LHCN-M2 (cell line): ENCODE measurements at regions not wholly inside any gene's neighbourhood (a gene's known extent, or its start where the extent isn't known, plus 50 kb on each side); places are given as distances from the start of the nearest gene placed in this dataset.
A peak's percentile ranks its signal among the peaks of the same experiment; 100 is the strongest.
"Not testable (repeated sequence)": the region's sequence is repeated elsewhere in the genome, so short reads cannot be mapped to it uniquely, and the experiment has no call there.

Source experiments
- DNase-seq: peaks from one replicate; pipeline ENCODE4 v3.0.0-alpha.2; 2012; ENCODE audit warnings: low read depth

- peak; percentile 1 for DNase-seq
Observed at GRCh38 chr14:47917344-47917954, 242.0 kb upstream of the MDGA2 start.

DNA sequence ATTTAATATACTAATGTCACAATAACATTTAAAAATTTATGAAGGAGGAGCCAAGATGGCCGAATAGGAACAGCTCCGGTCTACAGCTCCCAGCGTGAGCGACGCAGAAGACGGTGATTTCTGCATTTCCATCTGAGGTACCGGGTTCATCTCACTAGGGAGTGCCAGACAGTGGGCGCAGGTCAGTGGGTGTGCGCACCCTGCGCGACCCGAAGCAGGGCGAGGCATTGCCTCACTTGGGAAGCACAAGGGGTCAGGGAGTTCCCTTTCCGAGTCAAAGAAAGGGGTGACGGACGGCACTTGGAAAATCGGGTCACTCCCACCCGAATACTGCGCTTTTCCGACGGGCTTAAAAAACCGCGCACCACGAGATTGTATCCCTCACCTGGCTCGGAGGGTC is 225.7 kb upstream of the MDGA2 start:
- not testable (repeated sequence) for DNase-seq

DNA sequence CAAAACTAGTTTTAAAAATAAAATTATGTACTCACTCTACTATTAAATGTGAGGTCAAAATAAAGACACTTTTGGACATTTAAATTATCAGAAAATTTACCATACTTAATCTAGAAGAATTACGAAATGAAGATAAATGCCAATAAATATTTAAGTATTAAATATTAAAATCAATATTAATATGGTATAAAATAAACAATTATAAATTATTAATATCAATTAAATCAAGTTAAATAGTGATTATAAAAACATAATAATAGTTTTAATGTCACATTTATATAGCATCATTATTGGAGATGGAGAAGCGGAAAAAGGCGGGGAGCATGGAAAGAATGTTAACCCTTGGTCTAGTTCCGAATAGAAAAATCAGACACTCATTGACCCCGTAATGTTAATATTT is 224.3 kb upstream of the MDGA2 start:
- DNase-seq = no peak

DNA sequence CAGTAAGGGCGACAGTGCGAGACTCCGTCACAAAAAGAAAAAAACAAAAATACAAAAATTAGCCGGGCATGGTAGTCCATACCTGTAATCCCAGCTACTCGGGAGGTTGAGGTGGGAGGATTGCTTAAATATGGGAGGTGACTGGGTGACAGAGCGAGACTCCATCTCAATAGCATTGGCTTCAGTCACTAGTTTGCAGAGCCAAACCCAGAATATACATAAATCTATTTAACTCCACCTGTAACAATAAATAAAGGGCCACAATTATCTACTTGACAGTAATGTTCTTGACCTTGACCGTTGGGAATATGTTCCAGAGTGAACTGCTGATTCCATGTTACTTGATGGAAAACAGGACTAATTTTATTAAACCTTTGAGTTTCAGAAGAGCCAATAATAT is 198.9 kb upstream of the MDGA2 start:
- no peak for DNase-seq

DNA sequence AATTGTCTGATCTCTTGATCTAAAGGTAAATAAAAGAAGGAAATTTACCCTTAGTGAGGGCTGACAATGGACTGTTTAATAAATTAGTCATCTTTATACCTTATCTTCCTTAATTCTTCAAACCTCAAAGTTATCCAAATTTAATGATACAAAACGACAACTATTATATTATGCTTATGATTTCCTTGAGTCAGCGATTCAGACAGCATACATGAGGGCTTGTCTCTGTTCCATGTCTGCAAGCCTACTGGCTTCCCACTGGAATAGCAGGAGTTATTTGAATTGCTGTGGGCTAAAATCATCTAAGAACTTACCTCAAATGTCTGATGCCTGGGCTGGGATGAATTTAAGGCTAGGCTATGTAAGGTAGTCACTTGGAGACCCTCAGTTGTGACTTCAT is 197.2 kb upstream of the MDGA2 start:
- no peak for DNase-seq

- no peak for DNase-seq
Observed at GRCh38 chr14:47863441-47863840, 188.0 kb upstream of the MDGA2 start.

- DNase-seq = no peak
Observed at GRCh38 chr14:47857646-47858045, 182.2 kb upstream of the MDGA2 start.

- DNase-seq = no peak
Observed at GRCh38 chr14:47852278-47852677, 176.9 kb upstream of the MDGA2 start.

DNA sequence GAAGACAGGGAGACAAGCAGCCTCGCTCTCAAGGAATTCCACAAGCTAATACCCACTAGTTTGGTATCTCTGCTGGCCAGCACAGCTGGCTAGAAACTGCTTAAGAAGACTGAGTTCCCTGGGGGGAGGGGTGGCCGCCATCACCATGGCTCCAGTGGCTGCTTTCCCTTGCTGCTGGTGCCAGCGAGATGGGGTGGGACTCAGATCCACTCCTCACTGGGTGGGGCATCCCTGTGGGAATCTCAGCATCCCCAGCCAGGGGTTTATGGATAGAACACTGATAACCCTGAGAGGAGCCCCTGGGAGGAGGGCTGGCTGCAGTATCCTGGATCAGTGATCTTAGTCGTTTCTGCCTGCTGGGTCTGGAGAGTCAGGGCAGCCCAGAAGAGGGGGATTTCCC is 170.6 kb upstream of the MDGA2 start:
- no peak for DNase-seq

DNA sequence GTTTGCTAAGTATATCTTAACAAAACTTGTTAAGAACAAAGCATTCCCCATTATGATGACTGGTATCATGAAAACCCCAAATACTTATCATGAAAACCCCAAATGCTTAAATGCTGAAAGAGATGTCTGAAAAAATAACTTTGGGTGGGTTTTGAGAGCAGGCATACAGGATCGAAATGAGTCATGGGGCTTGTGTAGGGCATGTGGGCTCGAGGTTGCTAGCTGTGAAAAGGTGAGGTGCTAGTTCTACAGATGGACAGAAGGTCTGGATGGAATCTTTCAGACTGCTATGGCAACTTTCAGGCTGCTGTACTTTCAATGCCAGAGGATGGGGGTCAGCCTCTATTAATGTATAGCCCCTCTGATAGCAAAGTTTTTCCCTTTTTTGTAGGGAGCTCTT is 167.8 kb upstream of the MDGA2 start:
- DNase-seq = no peak

GRCh38 chr14:47833011-47833410 is 157.6 kb upstream of the MDGA2 start:
- no peak for DNase-seq

GRCh38 chr14:47826809-47827208 is 151.4 kb upstream of the MDGA2 start:
- DNase-seq = no peak

GRCh38 chr14:47822326-47822725 is 146.9 kb upstream of the MDGA2 start:
- DNase-seq = no peak

GRCh38 chr14:47821135-47821534 is 145.7 kb upstream of the MDGA2 start:
- DNase-seq = no peak

- no peak for DNase-seq
Observed at GRCh38 chr14:47790477-47790876, 115.1 kb upstream of the MDGA2 start.

DNA sequence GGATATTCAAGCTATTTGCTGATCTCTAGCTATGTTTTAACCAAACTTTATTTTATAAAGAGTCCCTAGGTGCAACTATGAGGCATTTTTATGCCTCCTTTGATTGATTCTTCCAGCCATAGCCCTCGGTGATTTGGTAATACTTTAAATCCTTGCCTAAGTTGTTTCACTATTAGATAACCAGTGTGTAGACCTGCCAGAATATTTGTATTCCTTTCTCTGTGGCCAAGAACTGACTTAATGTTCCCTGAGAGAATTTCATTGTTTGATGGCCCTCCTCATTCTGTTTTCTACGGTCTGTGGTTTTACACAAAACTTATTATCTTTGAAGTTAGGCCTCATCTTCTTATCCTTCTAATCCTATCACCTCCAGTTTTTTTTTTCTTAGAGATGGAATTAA is 109.7 kb upstream of the MDGA2 start:
- no peak for DNase-seq

- DNase-seq = no peak
Observed at GRCh38 chr14:47778631-47779030, 103.2 kb upstream of the MDGA2 start.

DNA sequence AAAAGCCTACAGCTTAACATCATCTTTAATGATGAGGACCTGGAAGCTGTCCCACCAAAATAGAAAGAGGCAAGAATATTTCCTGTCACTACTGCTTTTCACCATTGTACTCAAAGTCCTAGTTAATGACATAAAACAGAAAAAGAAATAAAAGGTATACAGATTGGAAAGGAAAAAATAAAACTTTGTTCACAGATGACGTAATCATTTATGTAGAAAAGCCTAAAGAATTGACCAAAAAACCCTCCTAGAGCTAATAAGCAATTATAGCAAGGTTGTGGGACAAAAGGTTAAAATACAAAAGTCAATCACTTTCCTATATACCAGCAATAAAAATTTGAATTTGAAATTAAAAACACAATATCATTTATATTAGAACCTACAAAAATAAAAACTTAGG is 97.2 kb upstream of the MDGA2 start:
- no peak for DNase-seq

- DNase-seq = no peak
Observed at GRCh38 chr14:47763188-47763854, 87.9 kb upstream of the MDGA2 start.

DNA sequence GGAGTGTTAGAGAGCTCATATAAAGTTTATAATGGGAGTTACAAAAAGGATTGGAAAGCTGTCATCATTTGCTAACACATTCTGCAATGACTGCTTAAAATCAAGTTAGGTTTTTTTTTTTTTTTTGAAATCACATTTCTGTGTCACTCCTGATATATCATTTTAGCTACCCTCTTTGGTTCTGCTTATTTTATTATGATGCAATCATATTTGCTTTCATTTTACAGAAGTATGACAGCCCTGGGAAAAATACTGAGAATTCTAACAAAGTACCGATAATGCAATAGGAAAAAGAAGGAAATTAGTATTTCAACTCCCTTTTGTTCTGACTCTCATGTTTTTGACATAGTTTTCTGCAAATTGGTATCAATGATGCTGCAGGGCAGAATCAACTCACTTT is 71.6 kb upstream of the MDGA2 start:
- DNase-seq = no peak

GRCh38 chr14:47744155-47744554 is 68.8 kb upstream of the MDGA2 start:
- no peak for DNase-seq

- DNase-seq = no peak
Observed at GRCh38 chr14:47739541-47739940, 64.1 kb upstream of the MDGA2 start.

GRCh38 chr14:47730296-47730695 is 54.9 kb upstream of the MDGA2 start:
- no peak for DNase-seq
